ENCODE measurements at regions not wholly inside any gene's neighbourhood (a gene's known extent, or its start where the extent isn't known, plus 50 kb on each side); places are given as distances from the start of the nearest gene placed in this dataset.

- FAIRE-seq (no peak), DNase-seq (ENCODE audit: low read depth) (no peak)
- Histone ChIP-seq H3K27me3 (ENCODE audit: control insufficient read depth, insufficient read depth, low read length) (no peaks in the 10 kb centered on the region), H3K4me3 (ENCODE audit: low read depth, low read length) (no peak overlapping the region), H3K36me3 (ENCODE audit: control insufficient read depth, insufficient read depth, low read length) (no peaks in the 10 kb centered on the region)
- no peak for TF ChIP-seq CTCF (IDR thresholded peaks at IDR 0.05; ENCODE audit: insufficient read depth, low read length, severe bottlenecking)
Measured at GRCh38 chr12:28766398-28766797, 382.7 kb upstream of the FAR2 start.

- Histone ChIP-seq H3K4me3 (ENCODE audit: low read depth, low read length) (no peak overlapping the region), H3K27me3 (ENCODE audit: control insufficient read depth, insufficient read depth, low read length) (no peaks in the 10 kb centered on the region), H3K36me3 (ENCODE audit: control insufficient read depth, insufficient read depth, low read length) (no peaks in the 10 kb centered on the region)
- FAIRE-seq (no peak), DNase-seq (ENCODE audit: low read depth) (peak; percentile 20)
- no peak for TF ChIP-seq CTCF (IDR thresholded peaks at IDR 0.05; ENCODE audit: insufficient read depth, low read length, severe bottlenecking)
Measured at GRCh38 chr12:28767836-28768348, 381.2 kb upstream of the FAR2 start.

GRCh38 chr12:28770322-28770721 lies 378.8 kb upstream of the FAR2 start:
- TF ChIP-seq CTCF (IDR thresholded peaks at IDR 0.05; ENCODE audit: insufficient read depth, low read length, severe bottlenecking): no peak
- peak; percentile 13 for DNase-seq (ENCODE audit: low read depth)
- Histone ChIP-seq H3K36me3 (ENCODE audit: control insufficient read depth, insufficient read depth, low read length) (no peaks in the 10 kb centered on the region), H3K27me3 (ENCODE audit: control insufficient read depth, insufficient read depth, low read length) (no peaks in the 10 kb centered on the region), H3K4me3 (ENCODE audit: low read depth, low read length) (no peak overlapping the region)
- no peak for FAIRE-seq

- Histone ChIP-seq H3K36me3 (ENCODE audit: control insufficient read depth, insufficient read depth, low read length) (no peaks in the 10 kb centered on the region), H3K27me3 (ENCODE audit: control insufficient read depth, insufficient read depth, low read length) (no peaks in the 10 kb centered on the region), H3K4me3 (ENCODE audit: low read depth, low read length) (no peak overlapping the region)
- TF ChIP-seq CTCF (IDR thresholded peaks at IDR 0.05; ENCODE audit: insufficient read depth, low read length, severe bottlenecking): no peak
- DNase-seq (ENCODE audit: low read depth) (no peak), FAIRE-seq (no peak)
Measured at GRCh38 chr12:28771968-28772367, 377.1 kb upstream of the FAR2 start.

GRCh38 chr12:28775556-28775955 lies 373.5 kb upstream of the FAR2 start:
- no peak for FAIRE-seq
- DNase-seq (ENCODE audit: low read depth): no peak
- Histone ChIP-seq H3K4me3 (ENCODE audit: low read depth, low read length) (no peak overlapping the region), H3K27me3 (ENCODE audit: control insufficient read depth, insufficient read depth, low read length) (no peaks in the 10 kb centered on the region), H3K36me3 (ENCODE audit: control insufficient read depth, insufficient read depth, low read length) (no peaks in the 10 kb centered on the region)
- TF ChIP-seq CTCF (IDR thresholded peaks at IDR 0.05; ENCODE audit: insufficient read depth, low read length, severe bottlenecking): no peak

GRCh38 chr12:28776220-28776619 lies 372.9 kb upstream of the FAR2 start:
- FAIRE-seq: no peak
- DNase-seq (ENCODE audit: low read depth): no peak

More at GRCh38 chr12:28776220-28776619, 372.9 kb upstream of the FAR2 start:
- H3K27me3 ChIP-seq (ENCODE audit: control insufficient read depth, insufficient read depth, low read length): no peaks in the 10 kb centered on the region
- H3K36me3 ChIP-seq (ENCODE audit: control insufficient read depth, insufficient read depth, low read length): no peaks in the 10 kb centered on the region
- H3K4me3 ChIP-seq (ENCODE audit: low read depth, low read length): no peak overlapping the region
- TF ChIP-seq CTCF (IDR thresholded peaks at IDR 0.05; ENCODE audit: insufficient read depth, low read length, severe bottlenecking): no peak

All from bronchial epithelial cell (primary cell).